HepG2 (cell line): ENCODE measurements at regions not wholly inside any gene's neighbourhood (a gene's known extent, or its start where the extent isn't known, plus 50 kb on each side); places are given as distances from the start of the nearest gene placed in this dataset.

ENCODE experiments used
- ATAC-seq: fragments of 200-7000 bp; cut with Tn5 transposase; 3 replicates; pipeline ENCODE4 v1.9.1; 2020; ENCODE audit warnings: mild to moderate bottlenecking, moderate library complexity
- BruUV-seq: library from RNA; stranded (reverse); fragments of 400-500 nt; replicated peaks from 2 replicates; lab custom pipeline; 2021; lab: Mats Ljungman, UMichigan
- CTCF ChIA-PET: fragments of 300-600 bp; formaldehyde crosslinking; extraction: SDS; loops from one replicate; lab custom pipeline; 2021; ENCODE audit warnings: low total read pairs, inconsistent platforms, low intra/inter-chr PET ratio; lab: Yijun Ruan, JAX
- POLR2A ChIA-PET: fragments of 350-600 bp; sonication (Branson Sonifier 250); formaldehyde crosslinking; loops from one replicate; lab custom pipeline; 2020; ENCODE audit warnings: antibody characterized with exemption, inconsistent platforms; lab: Yijun Ruan, JAX
- DNase-seq: peaks from one replicate; pipeline ENCODE4 v3.0.0-alpha.2; 2015; ENCODE audit warnings: low spot score
- FAIRE-seq: peaks from 3 replicates; lab custom pipeline; 2011; peaks lifted over from hg19 to GRCh38; lab: Jason Lieb, UNC
- H2AFZ ChIP-seq: one replicate; pipeline ENCODE4 v1.6.1; 2011; ENCODE audit warnings: low read length, inconsistent platforms
- H3K27ac ChIP-seq: fragments of 300-600 bp; 3 replicates; pipeline ENCODE4 v1.8.0; 2011; ENCODE audit warnings: mixed run types, mild to moderate bottlenecking, mixed read lengths, low read length, inconsistent platforms; ENCODE audit not compliant: insufficient read depth; ENCODE audit errors: extremely low read length
- H3K27me3 ChIP-seq, 2 experiments: fragments of 200-600 bp in 1 of 2; 2 replicates in 1 of 2; 3 replicates in 1 of 2; pipeline versions ENCODE4 v1.6.0 to v1.8.0; 2011; ENCODE audit warnings: low read length in 2 of 2, mild to moderate bottlenecking in 2 of 2, moderate library complexity in 2 of 2, inconsistent platforms in 1 of 2; ENCODE audit not compliant: insufficient read depth in 2 of 2, control insufficient read depth in 1 of 2
- H3K36me3 ChIP-seq, 2 experiments: fragments of 200-600 bp in 1 of 2; replicated peaks in 1 of 2; 2 replicates in 1 of 2; 3 replicates in 1 of 2; pipeline versions ENCODE4 v1.5.1 to v1.8.0; 2011; ENCODE audit warnings: low read length in 2 of 2, inconsistent platforms in 1 of 2; ENCODE audit not compliant: insufficient read depth in 2 of 2, control insufficient read depth in 1 of 2
- H3K4me1 ChIP-seq: 2 replicates; pipeline ENCODE4 v1.5.1; 2012; ENCODE audit warnings: low read length, inconsistent platforms; ENCODE audit not compliant: insufficient read depth
- H3K4me2 ChIP-seq: 2 replicates; pipeline ENCODE4 v1.6.0; 2011; ENCODE audit warnings: low read depth, low read length, inconsistent platforms
- H3K4me3 ChIP-seq, 3 experiments: fragments of 200-600 bp in 1 of 3; sonication (generic), shearing (Covaris generic) in 1 of 3; replicated peaks in 1 of 3; 2 replicates each; pipeline ENCODE4 v1.5.1; 2011 to 2016; ENCODE audit warnings: low read length in 3 of 3, inconsistent platforms in 2 of 3, low read depth in 2 of 3, mild to moderate bottlenecking in 2 of 3, control low read depth in 1 of 3, mixed read lengths in 1 of 3; ENCODE audit not compliant: insufficient read depth in 1 of 3
- H3K79me2 ChIP-seq: one replicate; pipeline ENCODE4 v1.6.1; 2011; ENCODE audit warnings: low read length, inconsistent platforms; ENCODE audit not compliant: insufficient read depth
- H3K9ac ChIP-seq: 2 replicates; pipeline ENCODE4 v1.6.0; 2011; ENCODE audit warnings: mild to moderate bottlenecking, low read depth, low read length, inconsistent platforms; ENCODE audit not compliant: insufficient read depth
- H3K9me3 ChIP-seq: 2 replicates; pipeline ENCODE4 v1.5.1; 2012; ENCODE audit warnings: mild to moderate bottlenecking, low read length
- H4K20me1 ChIP-seq: 2 replicates; pipeline ENCODE4 v1.6.0; 2011; ENCODE audit warnings: inconsistent platforms, mild to moderate bottlenecking, low read length, moderate library complexity; ENCODE audit not compliant: insufficient read depth
- AKAP8 ChIP-seq: sonication (generic); formaldehyde crosslinking; IDR thresholded peaks from 2 replicates; pipeline ENCODE4 v1.5.1; 2020; ENCODE audit warnings: mild to moderate bottlenecking, missing genetic modification reagents
- ELF4 ChIP-seq: sonication (generic); formaldehyde crosslinking; IDR thresholded peaks from 2 replicates; pipeline ENCODE4 v1.5.0; 2020; ENCODE audit warnings: missing genetic modification reagents, mild to moderate bottlenecking, moderate library complexity, borderline replicate concordance
- ETV5 ChIP-seq: IDR thresholded peaks from 2 replicates; pipeline ENCODE4 v1.6.1; 2018; ENCODE audit warnings: missing biosample characterization, missing genetic modification reagents, inconsistent platforms, borderline replicate concordance
- MYC ChIP-seq: sonication (generic); formaldehyde crosslinking; IDR thresholded peaks from 2 replicates; pipeline ENCODE4 v1.9.0; 2021; ENCODE audit warnings: missing genetic modification reagents, borderline replicate concordance
- NFIC ChIP-seq: IDR thresholded peaks from 2 replicates; pipeline ENCODE4 v1.6.1; 2012; ENCODE audit warnings: mild to moderate bottlenecking, low read length, inconsistent platforms
- RBM39 ChIP-seq: fragments of 200-400 bp; formaldehyde crosslinking; IDR thresholded peaks from one replicate; pipeline ENCODE4 v1.6.1; 2018; ENCODE audit warnings: antibody characterized with exemption, mild to moderate bottlenecking, low read depth, low read length; ENCODE audit not compliant: poor library complexity, severe bottlenecking
- RXRA ChIP-seq: sonication (generic); formaldehyde crosslinking; IDR thresholded peaks from 2 replicates; pipeline ENCODE4 v1.5.1; 2020; ENCODE audit warnings: missing genetic modification reagents
- SOX13 ChIP-seq, 3 experiments: fragments of 450-650 bp in 1 of 3; sonication (generic) in 1 of 3; formaldehyde crosslinking in 1 of 3; IDR thresholded peaks in 2 of 3; conservative IDR thresholded peaks in 1 of 3; 2 replicates each; pipeline versions ENCODE4 v1.5.0 to v1.6.1; 2016 to 2020; ENCODE audit warnings: antibody characterized with exemption in 1 of 3, mild to moderate bottlenecking in 1 of 3, missing compliant biosample characterization in 1 of 3, missing genetic modification reagents in 1 of 3, moderate library complexity in 1 of 3
- TGIF2 ChIP-seq: IDR thresholded peaks from 2 replicates; pipeline ENCODE4 v1.6.1; 2016; ENCODE audit warnings: control low read depth, missing compliant biosample characterization
- ZBTB2 ChIP-seq: sonication (generic); formaldehyde crosslinking; IDR thresholded peaks from 2 replicates; pipeline ENCODE4 v1.8.0; 2022; ENCODE audit warnings: low read depth, missing genetic modification reagents
- ZBTB42 ChIP-seq: sonication (generic); formaldehyde crosslinking; IDR thresholded peaks from 2 replicates; pipeline ENCODE4 v1.5.0; 2020; ENCODE audit warnings: mild to moderate bottlenecking, missing genetic modification reagents
- ZFP62 ChIP-seq: sonication (generic); formaldehyde crosslinking; IDR thresholded peaks from 2 replicates; pipeline ENCODE4 v1.4.0; 2020; ENCODE audit warnings: missing genetic modification reagents
- ZNF234 ChIP-seq: sonication (generic); formaldehyde crosslinking; conservative IDR thresholded peaks from 2 replicates; pipeline ENCODE4 v1.5.1; 2020; ENCODE audit warnings: mild to moderate bottlenecking, missing genetic modification reagents
- ZNF451 ChIP-seq: sonication (generic); formaldehyde crosslinking; IDR thresholded peaks from 2 replicates; pipeline ENCODE4 v1.5.0; 2020; ENCODE audit warnings: mild to moderate bottlenecking, missing genetic modification reagents
- ZNF546 ChIP-seq: sonication (generic); formaldehyde crosslinking; conservative IDR thresholded peaks from 2 replicates; pipeline ENCODE4 v1.8.1; 2023; ENCODE audit warnings: mild to moderate bottlenecking, missing genetic modification reagents
- ZNF605 ChIP-seq: sonication (generic); formaldehyde crosslinking; IDR thresholded peaks from 2 replicates; pipeline ENCODE4 v1.8.0; 2022; ENCODE audit warnings: mild to moderate bottlenecking, missing genetic modification reagents
- WGBS: methylation state at CpG from one replicate; pipeline ENCODE4 v1.1.6; 2017; ENCODE audit warnings: low lambda C conversion rate; 5-methylcytosine and 5-hydroxymethylcytosine counted together
- in situ Hi-C: cut with HindIII; loops from 2 replicates; pipeline ENCODE4 v1.10.0; 2017; ENCODE audit warnings: low pct_unique_long_range_greater_than_20kb; ENCODE audit not compliant: extremely low pct_ligation_motif_present
- intact Hi-C: fragments of 100-400 bp; cut with micrococcal nuclease; formaldehyde crosslinking; loops from one replicate; pipeline ENCODE4 v1.10.0; 2022; ENCODE audit not compliant: unreplicated experiment
- TF ChIP-seq, protein P1 (sequence below): IDR thresholded peaks from 2 replicates; pipeline ENCODE4 v1.6.1; 2016
- TF ChIP-seq, protein P2 (sequence below): sonication (generic); formaldehyde crosslinking; IDR thresholded peaks from 2 replicates; pipeline ENCODE4 v1.8.1; 2023; ENCODE audit warnings: mild to moderate bottlenecking, missing genetic modification reagents

DNA sequence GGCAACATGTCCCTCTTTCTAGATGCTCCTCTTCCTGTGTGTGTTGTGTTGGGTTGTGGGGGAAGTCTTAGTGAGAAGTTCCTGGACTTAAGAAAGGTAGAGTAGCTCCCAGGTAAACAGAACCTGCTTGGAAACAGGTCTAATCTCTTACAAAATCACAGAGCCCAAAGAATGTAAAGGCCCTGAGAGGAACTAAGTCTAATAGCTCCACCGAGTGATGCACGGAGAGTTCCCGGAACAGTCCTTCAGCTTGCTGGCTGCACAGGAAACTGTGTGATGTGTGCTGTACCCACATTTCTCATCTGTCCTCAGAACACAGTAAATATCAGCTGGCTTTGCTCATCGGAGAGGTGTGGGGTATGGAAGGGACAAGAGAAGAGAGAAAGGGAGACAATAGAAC, 182.6 kb upstream of the LYZL1 start:
- intact Hi-C loops (no loop called here), in situ Hi-C loops (no loop called here)
- no peak overlapping the region for H3K9ac ChIP-seq
- H4K20me1 ChIP-seq: no peaks in the 10 kb centered on the region
- DNase-seq: no peak
- POLR2A ChIA-PET: no interaction called here
- H3K4me1 ChIP-seq: peaks cover 45% of the 10 kb centered on the region
- BruUV-seq: no TSS peak
- H2AFZ ChIP-seq: no peak overlapping the region
- H3K27me3 ChIP-seq: no peaks in the 10 kb centered on the region
- CTCF ChIA-PET: no interaction called here
- H3K9me3 ChIP-seq: no peaks in the 10 kb centered on the region
- H3K36me3 ChIP-seq: no peaks in the 10 kb centered on the region
- H3K79me2 ChIP-seq: no peaks in the 10 kb centered on the region
- no peak overlapping the region for H3K4me2 ChIP-seq
- 54% methylated on average over 4 of the region's 4 CpGs for WGBS
- H3K27ac ChIP-seq: no peak overlapping the region
- no peak for ATAC-seq
- TF ChIP-seq ELF4 (no peak), AKAP8 (no peak), RXRA (CRISPR knock-in tag) (no peak), ZNF234 (CRISPR knock-in tag) (no peak), ZBTB42 (no peak), NFIC (no peak), ZNF605 (no peak), RBM39 (no peak), ZNF546 (CRISPR knock-in tag) (no peak), MYC (CRISPR knock-in tag) (no peak), TGIF2 (no peak), ZNF451 (CRISPR knock-in tag) (no peak), ETV5 (no peak), ZBTB2 (CRISPR knock-in tag) (no peak), SOX13 (IDR thresholded peaks at IDR 0.05) (no peak), SOX13 (CRISPR knock-in tag; conservative IDR thresholded peaks at IDR 0.05 in 1 of 2, IDR thresholded peaks at IDR 0.05 in 1 of 2) (no peak), ZFP62 (no peak)
- TF ChIP-seq, protein P1, sequence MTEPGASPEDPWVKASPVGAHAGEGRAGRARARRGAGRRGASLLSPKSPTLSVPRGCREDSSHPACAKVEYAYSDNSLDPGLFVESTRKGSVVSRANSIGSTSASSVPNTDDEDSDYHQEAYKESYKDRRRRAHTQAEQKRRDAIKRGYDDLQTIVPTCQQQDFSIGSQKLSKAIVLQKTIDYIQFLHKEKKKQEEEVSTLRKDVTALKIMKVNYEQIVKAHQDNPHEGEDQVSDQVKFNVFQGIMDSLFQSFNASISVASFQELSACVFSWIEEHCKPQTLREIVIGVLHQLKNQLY: no peak
- TF ChIP-seq, protein P2, sequence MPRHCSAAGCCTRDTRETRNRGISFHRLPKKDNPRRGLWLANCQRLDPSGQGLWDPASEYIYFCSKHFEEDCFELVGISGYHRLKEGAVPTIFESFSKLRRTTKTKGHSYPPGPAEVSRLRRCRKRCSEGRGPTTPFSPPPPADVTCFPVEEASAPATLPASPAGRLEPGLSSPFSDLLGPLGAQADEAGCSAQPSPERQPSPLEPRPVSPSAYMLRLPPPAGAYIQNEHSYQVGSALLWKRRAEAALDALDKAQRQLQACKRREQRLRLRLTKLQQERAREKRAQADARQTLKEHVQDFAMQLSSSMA: no peak
- TF ChIP-seq, all 625 proteins: peak for 0
- no peak overlapping the region for H3K4me3 ChIP-seq
- no peak for FAIRE-seq
